Neural cell (in vitro differentiated cells): ENCODE measurements at regions not wholly inside any gene's neighbourhood (a gene's known extent, or its start where the extent isn't known, plus 50 kb on each side); places are given as distances from the start of the nearest gene placed in this dataset.

Experiments used
- H2AFZ ChIP-seq: fragments of 200-600, 300-800 bp; sonication (generic), shearing (Covaris generic); 2 replicates; pipeline ENCODE4 v1.6.0; 2014; ENCODE audit warnings: low read depth, mild to moderate bottlenecking, antibody characterized with exemption, low read length, moderate library complexity
- H3F3A ChIP-seq: fragments of 200-600 bp; shearing (Covaris generic); 2 replicates; pipeline ENCODE4 v1.6.1; 2016; ENCODE audit warnings: mild to moderate bottlenecking, moderate library complexity, mixed read lengths, antibody characterized with exemption, low read length; ENCODE audit not compliant: insufficient read depth, poor library complexity, severe bottlenecking
- H3K27ac ChIP-seq: fragments of 200-600, 300-800 bp; sonication (generic), shearing (Covaris generic); 2 replicates; pipeline ENCODE4 v1.5.1; 2014; ENCODE audit warnings: mild to moderate bottlenecking, low read length, moderate library complexity
- H3K27me3 ChIP-seq: fragments of 300-800, 200-600 bp; sonication (generic), shearing (Covaris generic); 2 replicates; pipeline ENCODE4 v1.6.0; 2014; ENCODE audit warnings: mild to moderate bottlenecking, low read depth, low read length, moderate library complexity; ENCODE audit not compliant: insufficient read depth
- H3K36me3 ChIP-seq: fragments of 300-800, 200-600 bp; sonication (generic), shearing (Covaris generic); 2 replicates; pipeline ENCODE4 v1.5.1; 2014; ENCODE audit warnings: mild to moderate bottlenecking, antibody characterized with exemption, low read length, moderate library complexity; ENCODE audit not compliant: insufficient read depth
- H3K4me2 ChIP-seq: fragments of 300-800, 200-600 bp; sonication (generic), shearing (Covaris generic); 2 replicates; pipeline ENCODE4 v1.6.0; 2014; ENCODE audit warnings: mild to moderate bottlenecking, low read length
- H3K4me3 ChIP-seq: fragments of 300-800, 200-600 bp; sonication (generic), shearing (Covaris generic); 2 replicates; pipeline ENCODE4 v1.5.1; 2014; ENCODE audit warnings: mild to moderate bottlenecking, low read length, moderate library complexity
- H3K79me2 ChIP-seq: fragments of 200-600 bp; shearing (Covaris generic); replicated peaks from 2 replicates; pipeline ENCODE4 v1.6.0; 2014; ENCODE audit warnings: mild to moderate bottlenecking, low read length, moderate library complexity; ENCODE audit not compliant: insufficient read depth
- H3K9ac ChIP-seq: fragments of 300-800, 200-600 bp; sonication (generic), shearing (Covaris generic); 2 replicates; pipeline ENCODE4 v1.6.1; 2016; ENCODE audit warnings: mild to moderate bottlenecking, low read length, mixed read lengths
- H3K9me2 ChIP-seq: fragments of 200-600 bp; shearing (Covaris generic); 2 replicates; pipeline ENCODE4 v1.6.1; 2016; ENCODE audit warnings: mild to moderate bottlenecking, low read length, mixed read lengths; ENCODE audit not compliant: insufficient read depth
- H3K9me3 ChIP-seq: fragments of 200-600, 300-800 bp; sonication (generic), shearing (Covaris generic); 2 replicates; pipeline ENCODE4 v1.6.1; 2016; ENCODE audit warnings: mild to moderate bottlenecking, mixed run types, low read length, moderate library complexity, mixed read lengths
- H4K20me1 ChIP-seq: fragments of 200-600 bp; shearing (Covaris generic); 2 replicates; pipeline ENCODE4 v1.6.1; 2016; ENCODE audit warnings: mild to moderate bottlenecking, mixed run types; ENCODE audit not compliant: insufficient read depth
- CTCF ChIP-seq: fragments of 450-650 bp; IDR thresholded peaks from 2 replicates; pipeline ENCODE4 v1.5.1; 2014; ENCODE audit warnings: antibody characterized with exemption, mild to moderate bottlenecking, moderate library complexity; ENCODE audit not compliant: poor library complexity, severe bottlenecking
- EP300 ChIP-seq: fragments of 450-650 bp; conservative IDR thresholded peaks from 2 replicates; pipeline ENCODE4 v1.6.1; 2014; ENCODE audit warnings: antibody characterized with exemption, mild to moderate bottlenecking, moderate library complexity; ENCODE audit not compliant: poor library complexity, severe bottlenecking
- EZH2 ChIP-seq: fragments of 200-600, 300-800 bp; shearing (Covaris generic), sonication (generic); IDR thresholded peaks from 2 replicates; pipeline ENCODE4 v1.6.1; 2014; ENCODE audit warnings: antibody characterized with exemption, low read length, borderline replicate concordance, mild to moderate bottlenecking; ENCODE audit not compliant: insufficient read depth, poor library complexity, severe bottlenecking
- MXI1 ChIP-seq: fragments of 450-650 bp; conservative IDR thresholded peaks from 2 replicates; pipeline ENCODE4 v1.6.1; 2014; ENCODE audit warnings: antibody characterized with exemption, mild to moderate bottlenecking; ENCODE audit not compliant: poor library complexity, severe bottlenecking
- POLR2AphosphoS5 ChIP-seq: IDR thresholded peaks from 2 replicates; pipeline ENCODE4 v1.6.1; 2012
- RAD21 ChIP-seq: fragments of 450-650 bp; conservative IDR thresholded peaks from 2 replicates; pipeline ENCODE4 v1.6.1; 2014; ENCODE audit warnings: antibody characterized with exemption, mild to moderate bottlenecking, moderate library complexity
- REST ChIP-seq: IDR thresholded peaks from 2 replicates; pipeline ENCODE4 v1.6.1; 2012; ENCODE audit warnings: borderline replicate concordance
- SMC3 ChIP-seq: fragments of 450-650 bp; conservative IDR thresholded peaks from 2 replicates; pipeline ENCODE4 v1.6.1; 2014; ENCODE audit warnings: antibody characterized with exemption, mild to moderate bottlenecking, moderate library complexity; ENCODE audit not compliant: poor library complexity
- TAF1 ChIP-seq: IDR thresholded peaks from 2 replicates; pipeline ENCODE4 v1.6.1; 2012; ENCODE audit warnings: low read depth

- Histone ChIP-seq H3K27me3 (no peaks in the 10 kb centered on the region), H3F3A (no peaks in the 10 kb centered on the region), H3K36me3 (no peaks in the 10 kb centered on the region), H3K9me2 (no peaks in the 10 kb centered on the region), H3K9me3 (no peaks in the 10 kb centered on the region), H3K4me3 (no peak overlapping the region), H2AFZ (no peak overlapping the region), H3K4me2 (no peak overlapping the region), H3K27ac (no peak overlapping the region), H3K79me2 (no peaks in the 10 kb centered on the region), H4K20me1 (no peaks in the 10 kb centered on the region), H3K9ac (no peak overlapping the region)
- TF ChIP-seq CTCF = no peak
- TF ChIP-seq POLR2AphosphoS5 = no peak
- TF ChIP-seq RAD21 = no peak
- TF ChIP-seq SMC3 = no peak
- no peak for TF ChIP-seq EZH2
- TF ChIP-seq REST = no peak
- no peak for TF ChIP-seq EP300
- no peak for TF ChIP-seq TAF1
- TF ChIP-seq MXI1 = no peak
These were observed 1383.3 kb downstream of the FAM133A start for GRCh38 chrX:95057341-95057740.

- Histone ChIP-seq H3K27me3 (no peaks in the 10 kb centered on the region), H3F3A (no peaks in the 10 kb centered on the region), H3K36me3 (no peaks in the 10 kb centered on the region), H3K4me2 (no peak overlapping the region), H2AFZ (no peak overlapping the region), H4K20me1 (no peaks in the 10 kb centered on the region), H3K9ac (no peak overlapping the region), H3K9me2 (no peaks in the 10 kb centered on the region), H3K79me2 (no peaks in the 10 kb centered on the region), H3K4me3 (no peak overlapping the region), H3K27ac (no peak overlapping the region), H3K9me3 (no peaks in the 10 kb centered on the region)
- TF ChIP-seq MXI1 (no peak), RAD21 (no peak), REST (no peak), SMC3 (no peak), POLR2AphosphoS5 (no peak), EP300 (no peak), TAF1 (no peak), EZH2 (no peak), CTCF (no peak)
These were observed 1384.8 kb downstream of the FAM133A start for GRCh38 chrX:95058815-95059214.
